C4-2B (cell line): ENCODE measurements at regions not wholly inside any gene's neighbourhood (a gene's known extent, or its start where the extent isn't known, plus 50 kb on each side); places are given as distances from the start of the nearest gene placed in this dataset.

Source experiments
- CTCF ChIP-seq: fragments of 450-650 bp; conservative IDR thresholded peaks from 2 replicates; pipeline ENCODE4 v1.5.1; 2017; ENCODE audit warnings: mild to moderate bottlenecking
- ZFX ChIP-seq: fragments of 450-650 bp; IDR thresholded peaks from 2 replicates; pipeline ENCODE4 v1.6.1; 2017

DNA sequence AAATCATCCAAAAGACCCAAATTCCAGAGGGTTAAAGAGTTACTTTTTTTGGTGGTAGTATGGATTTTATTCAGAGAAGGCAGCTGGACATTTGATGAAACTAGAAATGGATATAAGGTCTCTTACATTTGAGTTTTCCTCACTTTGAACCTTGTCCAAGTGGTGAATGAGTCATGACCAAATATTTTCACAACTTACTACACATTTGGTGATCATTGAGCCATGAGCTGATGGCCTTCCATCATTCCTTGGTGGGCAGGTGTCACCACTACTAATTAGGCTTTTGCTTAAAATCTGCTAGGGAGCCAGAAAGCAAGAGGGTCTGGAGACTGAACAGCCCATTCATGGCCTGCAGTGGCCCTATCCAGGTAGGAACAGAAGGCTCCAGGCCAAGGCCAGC, 620.2 kb upstream of the INTU start:
- TF ChIP-seq CTCF (no peak), ZFX (no peak)
